ENCODE measurements at regions not wholly inside any gene's neighbourhood (a gene's known extent, or its start where the extent isn't known, plus 50 kb on each side); places are given as distances from the start of the nearest gene placed in this dataset.

- DNase-seq (ENCODE audit: low read depth, low spot score) (no peak), ATAC-seq (no peak)
- intact Hi-C loops (cut with micrococcal nuclease; ENCODE audit: unreplicated experiment) (no loop called here), in situ Hi-C loops (cut with HindIII; ENCODE audit: low pct_unique_long_range_greater_than_20kb, low sequenced_read_pairs) (no loop called here)
- no peak for TF ChIP-seq REST (IDR thresholded peaks at IDR 0.05; ENCODE audit: insufficient read depth in 1 of 2, low read depth in 2 of 2, low read length in 1 of 2)
- no peak for TF ChIP-seq CTCF (IDR thresholded peaks at IDR 0.05)
- no TSS peak for BruUV-seq (replicated peaks)
- ChIA-PET CTCF (no interaction called here), POLR2A (no interaction called here)
- Histone ChIP-seq H3K36me3 (ENCODE audit: control insufficient read depth, insufficient read depth, low read length) (no peaks in the 10 kb centered on the region), H3K27ac (ENCODE audit: low read length) (no peak overlapping the region), H3K9me3 (ENCODE audit: control insufficient read depth, insufficient read depth, low read depth, low read length) (no peaks in the 10 kb centered on the region), H3K4me3 (ENCODE audit: low read depth in 2 of 2, low read length in 2 of 2) (no peak overlapping the region), H3K27me3 (ENCODE audit: control insufficient read depth, insufficient read depth, low read length) (no peaks in the 10 kb centered on the region), H3K4me1 (ENCODE audit: control insufficient read depth, insufficient read depth, low read length) (no peaks in the 10 kb centered on the region)
Measured at GRCh38 chr6:15849395-15849794, 186.6 kb upstream of the DTNBP1 start.

GRCh38 chr6:15845492-15845891 lies 182.7 kb upstream of the DTNBP1 start:
- intact Hi-C loops (cut with micrococcal nuclease; ENCODE audit: unreplicated experiment), result no loop called here
- no peaks in the 10 kb centered on the region; the same call in 1 of the 2 replicates for H3K27me3 ChIP-seq (ENCODE audit: control insufficient read depth, insufficient read depth, low read length)
- CTCF ChIA-PET, result no interaction called here
- H3K4me3 ChIP-seq (ENCODE audit: low read depth in 2 of 2, low read length in 2 of 2), result no peak overlapping the region
- no TSS peak for BruUV-seq (replicated peaks)
- no peaks in the 10 kb centered on the region for H3K36me3 ChIP-seq (ENCODE audit: control insufficient read depth, insufficient read depth, low read length)
- no peak for ATAC-seq
- no peaks in the 10 kb centered on the region for H3K4me1 ChIP-seq (ENCODE audit: control insufficient read depth, insufficient read depth, low read length)
- TF ChIP-seq REST (IDR thresholded peaks at IDR 0.05; ENCODE audit: insufficient read depth in 1 of 2, low read depth in 2 of 2, low read length in 1 of 2) (no peak), SIN3A (IDR thresholded peaks at IDR 0.05; ENCODE audit: borderline replicate concordance, insufficient read depth, low read depth, low read length) (no peak), POLR2AphosphoS5 (IDR thresholded peaks at IDR 0.05; ENCODE audit: low read depth, low read length) (no peak), TCF7L2 (IDR thresholded peaks at IDR 0.05; ENCODE audit: low read depth, low read length) (no peak), CTCF (IDR thresholded peaks at IDR 0.05) (no peak)
- in situ Hi-C loops (cut with HindIII; ENCODE audit: low pct_unique_long_range_greater_than_20kb, low sequenced_read_pairs), result no loop called here
- no peak for DNase-seq (ENCODE audit: low read depth, low spot score)
- no peaks in the 10 kb centered on the region for H3K9me3 ChIP-seq (ENCODE audit: control insufficient read depth, insufficient read depth, low read depth, low read length)
- H3K27ac ChIP-seq (ENCODE audit: low read length), result no peak overlapping the region
- POLR2A ChIA-PET, result no interaction called here

All from Panc1 (cell line).